DMS153 treated with DMSO at 0.1 percent for 48 hours (cell line): ENCODE measurements at regions not wholly inside any gene's neighbourhood (a gene's known extent, or its start where the extent isn't known, plus 50 kb on each side); places are given as distances from the start of the nearest gene placed in this dataset.

Experiments used
- DNase-seq: peaks from one replicate; lab custom pipeline; 2025; ENCODE audit not compliant: unreplicated experiment; lab: John Stamatoyannopoulos, UW

DNA sequence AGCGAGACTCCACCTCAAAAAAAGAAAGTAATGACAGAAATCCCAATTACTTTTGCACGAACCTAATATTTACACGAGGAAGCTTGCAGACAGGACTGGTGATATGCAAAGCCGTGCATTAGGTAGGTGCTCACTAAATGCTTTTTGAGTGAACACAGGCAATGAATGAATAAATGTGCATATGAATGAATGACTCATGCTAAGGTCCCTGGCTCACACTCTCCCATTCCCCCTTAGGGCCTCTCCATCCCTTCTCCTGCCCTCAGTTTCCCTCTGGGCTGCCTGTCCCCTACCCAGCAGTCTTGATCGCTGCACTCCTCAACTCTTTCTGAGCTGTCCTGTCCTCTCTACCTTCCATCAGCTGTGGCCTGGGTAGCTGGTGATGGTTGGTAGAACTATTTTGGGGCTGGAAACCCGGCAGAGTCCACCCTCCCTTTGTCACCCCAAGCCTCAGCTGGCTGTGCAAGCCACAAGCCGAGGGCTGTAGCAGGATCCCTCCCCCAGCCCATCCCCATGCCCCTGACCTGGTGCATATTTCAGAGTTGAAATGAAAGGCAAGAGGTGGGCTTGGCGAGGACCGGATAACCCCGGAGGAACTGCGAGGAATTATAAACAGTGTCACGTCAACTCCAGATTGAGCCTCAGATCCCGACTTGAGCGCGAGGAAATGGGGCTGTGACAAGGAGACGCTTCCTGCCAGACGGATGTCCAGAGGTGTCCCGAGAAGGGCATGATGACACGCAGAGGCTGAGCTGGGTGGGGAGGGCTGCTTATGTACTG is 191.7 kb upstream of the GSC start:
- no peak for DNase-seq

DNA sequence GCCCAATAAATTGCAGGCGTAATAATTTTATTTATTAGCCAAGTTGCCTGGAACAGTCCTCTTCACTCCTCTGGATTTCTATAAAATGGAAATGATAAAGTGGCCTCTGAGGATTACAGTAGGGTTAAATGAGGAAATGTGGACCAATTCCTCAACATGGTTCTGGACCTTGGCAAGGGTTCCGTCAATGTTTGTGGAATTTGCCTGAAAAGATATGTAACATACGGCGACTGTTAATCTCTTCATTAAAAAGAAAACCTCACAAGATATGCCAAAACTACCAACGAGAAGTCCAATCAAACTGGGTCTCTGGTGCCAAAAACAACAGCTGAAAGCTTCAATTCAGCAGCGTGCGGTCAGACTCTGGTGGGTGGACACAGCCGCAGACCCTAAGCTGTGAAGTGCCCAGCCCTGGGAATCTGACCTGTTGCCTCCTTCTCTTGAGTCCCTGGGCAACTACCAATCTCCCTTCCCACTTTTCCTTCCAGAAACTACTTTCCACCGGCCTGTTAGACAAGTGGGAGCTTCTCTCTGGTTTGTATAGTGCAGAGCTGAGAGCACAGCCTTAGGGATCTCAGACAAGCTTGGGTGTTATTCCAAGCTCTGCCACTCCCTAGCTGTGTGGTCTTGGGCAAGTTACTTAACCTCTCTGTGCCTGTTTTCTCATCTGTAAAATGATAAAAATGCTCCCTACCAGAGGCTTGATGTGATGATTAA is 190.5 kb upstream of the GSC start:
- DNase-seq: no peak

DNA sequence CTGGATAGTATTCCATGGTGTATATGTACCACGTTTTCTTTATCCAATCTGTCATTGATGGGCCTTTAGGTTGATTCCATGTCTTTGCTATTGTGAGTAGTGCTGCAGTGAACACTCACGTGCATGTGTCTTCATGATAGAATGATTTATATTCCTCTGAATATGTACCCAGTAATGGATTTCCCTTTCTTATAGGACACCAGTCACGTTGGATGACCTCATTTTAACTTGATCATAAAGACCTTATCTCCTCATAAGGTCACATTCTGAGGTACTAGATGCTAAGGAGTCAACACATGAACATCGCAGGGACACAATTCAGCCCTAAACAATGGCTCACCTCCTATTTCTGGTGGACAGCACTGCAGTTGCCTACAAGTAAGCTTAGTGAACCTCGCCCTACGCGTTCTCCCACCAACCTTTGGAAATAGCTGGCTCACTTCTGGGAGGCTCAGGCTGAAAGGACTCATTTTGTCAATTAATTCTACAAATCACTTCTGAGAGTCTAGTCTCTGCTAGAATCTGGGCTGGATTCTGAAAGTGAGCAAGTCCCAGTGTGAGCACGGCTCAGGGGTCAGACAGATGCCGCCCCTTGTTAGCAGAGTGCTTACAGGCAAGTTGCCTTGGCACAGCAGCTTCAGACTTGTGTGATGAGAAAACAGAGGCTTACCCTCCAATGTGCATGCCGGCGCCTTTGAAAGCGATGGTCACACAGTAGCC is 183.8 kb upstream of the GSC start:
- no peak for DNase-seq

DNA sequence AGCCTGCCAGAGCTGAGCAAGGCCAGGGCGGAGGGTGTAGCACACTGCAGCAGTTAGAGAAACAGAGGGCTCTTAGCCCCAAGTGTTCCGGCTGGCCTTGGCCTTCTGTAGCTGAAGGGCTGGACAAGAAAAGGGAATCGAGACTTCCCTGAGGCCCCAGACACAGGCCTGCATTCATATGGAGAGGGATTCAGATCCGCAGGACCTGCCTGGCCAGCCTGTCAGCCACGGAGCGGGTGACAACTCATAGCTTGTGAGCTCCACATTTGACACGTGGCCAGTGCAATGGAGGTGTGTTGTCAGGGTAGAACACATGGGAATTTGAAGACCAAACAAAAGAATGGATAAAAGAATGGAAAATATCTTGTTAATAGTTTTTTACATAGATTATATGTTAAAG is 182.2 kb upstream of the GSC start:
- no peak for DNase-seq

DNA sequence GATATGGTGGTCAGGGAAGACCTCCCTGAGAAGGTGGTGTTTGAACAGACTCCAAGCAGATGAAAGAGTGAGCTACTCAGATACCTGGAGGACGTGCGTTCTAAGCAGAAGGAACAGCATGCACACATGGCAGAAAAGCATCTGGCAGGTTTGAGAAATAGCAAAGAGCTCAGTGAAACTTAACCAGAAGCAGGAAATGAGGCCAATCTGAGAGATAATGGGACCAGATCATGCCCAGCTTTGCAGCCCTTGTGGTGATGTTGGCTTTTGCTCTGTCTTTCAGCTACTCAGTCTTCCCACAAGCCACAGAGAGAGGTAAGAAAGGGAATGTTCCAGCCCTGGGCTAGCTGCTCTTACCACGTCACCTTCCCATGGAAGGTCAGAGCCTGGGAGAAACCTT is 176.3 kb upstream of the GSC start:
- DNase-seq: no peak

DNA sequence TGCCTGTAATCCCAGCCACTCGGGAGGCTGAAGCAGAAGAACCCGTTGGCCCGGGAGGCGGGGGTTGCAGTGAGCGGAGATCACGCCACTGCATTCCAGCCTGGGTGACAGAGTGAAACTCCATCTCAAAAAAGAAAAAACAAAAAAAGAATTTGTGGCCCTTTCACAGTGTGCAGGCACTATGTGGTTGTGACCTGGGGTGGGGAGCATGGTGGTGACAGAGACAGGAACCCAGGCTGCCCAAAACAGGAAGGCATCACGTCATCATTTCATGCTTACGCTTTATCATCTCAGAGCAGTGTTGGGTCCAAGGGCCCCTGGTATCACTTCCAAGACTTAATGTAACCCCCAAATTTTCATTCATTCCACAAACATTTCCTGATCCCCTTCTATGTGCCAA is 175.7 kb upstream of the GSC start:
- no peak for DNase-seq

DNA sequence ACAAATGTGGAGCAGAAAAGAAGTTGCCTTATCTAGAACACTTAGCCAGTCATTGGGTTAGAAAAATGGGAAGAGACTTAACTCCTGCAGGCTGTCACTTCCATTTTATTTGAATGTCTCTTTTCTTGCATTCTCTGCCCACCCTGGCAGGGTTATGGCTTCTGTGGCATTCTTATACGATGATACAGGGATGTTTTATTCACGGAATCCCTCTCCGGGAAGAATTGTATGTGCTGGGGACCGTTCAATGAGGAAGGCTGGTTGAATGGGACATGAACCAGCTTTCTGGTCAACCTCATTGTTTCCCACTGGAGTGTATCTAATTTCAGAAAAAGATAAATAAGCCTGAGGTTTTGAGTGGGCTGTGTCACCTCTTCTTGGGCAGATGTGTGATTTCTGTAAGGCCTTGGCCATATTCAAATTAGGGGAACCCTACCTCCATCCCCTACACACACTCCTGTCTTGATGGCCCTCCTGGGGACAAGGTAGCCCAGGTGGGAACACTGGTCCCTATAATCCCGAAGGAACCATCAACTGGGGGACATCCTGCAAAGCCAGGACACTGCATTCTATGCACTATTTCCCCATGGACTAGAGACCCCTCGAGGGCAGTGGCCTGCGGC is 174.8 kb upstream of the GSC start:
- no peak for DNase-seq

DNA sequence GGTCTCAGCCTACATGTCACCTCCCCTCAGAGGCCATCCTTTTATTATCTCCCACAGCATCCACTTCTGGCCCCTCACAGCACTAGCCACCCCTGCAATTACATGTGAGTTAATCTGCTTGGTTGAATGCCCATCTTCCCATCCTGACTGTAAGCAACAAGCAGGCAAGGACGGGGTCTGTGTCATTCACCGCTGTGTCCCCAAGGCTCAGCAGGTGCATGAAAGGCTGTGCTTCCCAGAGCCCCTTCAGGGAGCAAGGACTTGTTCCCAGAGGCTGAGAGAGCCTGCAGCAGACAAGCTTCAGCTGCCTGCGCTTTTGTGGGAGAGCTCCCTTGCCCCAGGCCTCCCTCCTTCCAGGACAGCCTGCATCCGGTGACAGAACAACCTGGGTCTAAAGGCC is 172.7 kb upstream of the GSC start:
- DNase-seq: no peak

DNA sequence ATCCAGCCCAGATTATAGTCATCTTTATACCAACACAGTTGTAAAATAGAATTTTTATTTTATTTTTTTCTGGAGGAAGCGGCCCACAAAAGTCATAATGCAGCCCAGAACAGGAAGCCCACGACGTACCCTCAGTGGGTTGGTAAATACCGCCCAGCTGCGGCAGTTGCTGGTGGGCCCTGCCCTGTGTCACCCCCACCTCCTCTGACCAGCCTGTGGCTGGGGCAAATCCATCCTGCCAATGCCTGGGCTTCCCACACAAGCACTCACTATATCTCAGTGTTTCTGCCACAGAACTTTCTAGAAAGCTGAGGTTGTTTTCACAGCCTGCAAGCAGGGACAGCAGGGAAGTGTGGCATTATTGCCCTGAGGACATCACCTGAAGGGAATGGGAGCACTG is 171.4 kb upstream of the GSC start:
- DNase-seq: no peak

DNA sequence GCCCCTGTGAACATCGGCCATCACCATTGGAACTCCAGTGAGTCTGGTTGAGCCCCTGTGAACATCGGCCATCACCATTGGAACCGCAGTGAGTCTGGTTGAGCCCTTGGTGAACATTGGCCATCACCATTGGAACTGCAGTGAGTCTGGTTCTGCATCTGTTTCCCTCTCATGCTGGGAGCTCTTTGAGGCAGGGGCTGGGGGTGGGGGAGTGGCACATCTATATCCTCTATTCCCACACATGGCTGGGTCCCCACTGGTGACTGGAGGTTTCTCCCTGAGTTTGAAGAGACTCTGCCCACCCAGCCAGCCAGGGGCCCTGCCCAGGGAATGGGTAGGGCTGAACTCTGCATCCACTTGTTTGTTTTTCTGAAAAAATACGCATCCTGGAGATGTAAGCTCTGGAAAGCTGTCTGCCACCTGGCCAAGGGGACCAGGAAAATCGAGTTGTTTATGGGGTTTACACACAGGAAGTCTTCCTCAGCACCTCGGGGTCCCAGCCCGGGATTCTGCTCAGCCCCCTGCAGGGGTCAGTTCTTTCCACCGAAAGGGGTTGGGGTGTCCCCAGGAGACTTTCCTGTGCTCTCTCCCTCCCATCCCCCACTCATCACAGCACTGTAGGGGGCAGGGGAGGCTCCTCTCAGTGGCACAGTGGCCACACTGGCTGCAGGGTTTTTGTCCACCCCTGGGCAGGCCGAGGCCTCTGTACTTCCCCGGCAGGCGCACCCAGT is 170.5 kb upstream of the GSC start:
- no peak for DNase-seq

DNA sequence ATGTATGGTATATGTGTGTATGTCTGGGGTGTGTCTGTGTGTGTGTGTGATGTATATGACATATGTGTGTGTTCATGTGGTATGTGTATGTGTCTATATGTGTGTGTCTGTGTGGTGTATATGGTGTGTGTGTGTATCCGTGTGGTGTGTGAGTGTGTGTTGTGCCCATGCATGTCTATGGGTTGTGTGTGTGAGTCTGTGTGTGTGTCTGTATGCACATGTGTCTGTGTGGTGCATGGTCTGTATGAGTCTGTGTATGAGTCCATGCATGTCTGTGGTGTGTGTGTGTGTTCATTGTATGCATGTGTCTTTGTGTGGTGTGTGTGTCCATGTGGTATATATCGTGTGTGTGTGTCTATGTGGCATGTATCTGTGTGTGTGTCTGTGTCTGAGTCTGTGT is 168.1 kb upstream of the GSC start:
- no peak for DNase-seq

DNA sequence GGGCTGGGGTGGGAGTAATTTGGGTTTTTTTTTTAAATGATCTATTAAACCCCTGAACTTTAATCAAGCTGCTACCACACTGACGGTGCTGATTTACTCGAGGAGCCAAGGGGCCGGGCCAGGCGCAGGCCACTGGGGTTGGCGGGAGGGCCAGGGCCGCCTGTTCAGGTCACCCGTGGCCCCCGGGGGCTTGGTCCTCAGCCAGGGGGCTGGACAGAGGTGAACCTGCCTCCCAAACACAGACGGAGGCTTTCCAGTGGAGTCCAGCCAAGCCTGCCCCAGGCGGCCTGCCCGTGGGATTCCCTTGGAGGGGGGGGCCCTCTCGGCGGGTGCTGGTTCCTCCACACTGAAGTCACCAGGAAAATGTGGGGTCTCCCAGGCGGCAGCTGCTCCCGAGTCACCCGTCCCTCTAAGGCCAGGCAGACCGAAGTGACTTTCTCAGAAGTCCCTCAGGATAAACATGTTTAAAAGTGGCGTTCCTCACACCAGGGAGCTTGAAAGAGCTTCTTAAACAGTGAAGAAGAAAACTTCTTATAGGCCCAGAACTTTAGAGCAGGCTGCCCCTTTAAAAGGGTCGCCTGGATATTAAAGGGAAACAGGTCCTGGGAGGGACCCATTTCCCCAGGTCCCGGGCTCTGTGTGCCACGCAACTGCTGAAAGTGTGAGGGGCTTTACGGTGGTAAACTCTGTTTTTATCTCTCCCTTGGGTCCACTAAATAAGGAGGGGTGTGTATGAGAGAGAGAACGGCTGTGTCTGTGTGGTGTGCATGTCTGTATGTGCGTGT is 167.2 kb upstream of the GSC start:
- no peak for DNase-seq

DNA sequence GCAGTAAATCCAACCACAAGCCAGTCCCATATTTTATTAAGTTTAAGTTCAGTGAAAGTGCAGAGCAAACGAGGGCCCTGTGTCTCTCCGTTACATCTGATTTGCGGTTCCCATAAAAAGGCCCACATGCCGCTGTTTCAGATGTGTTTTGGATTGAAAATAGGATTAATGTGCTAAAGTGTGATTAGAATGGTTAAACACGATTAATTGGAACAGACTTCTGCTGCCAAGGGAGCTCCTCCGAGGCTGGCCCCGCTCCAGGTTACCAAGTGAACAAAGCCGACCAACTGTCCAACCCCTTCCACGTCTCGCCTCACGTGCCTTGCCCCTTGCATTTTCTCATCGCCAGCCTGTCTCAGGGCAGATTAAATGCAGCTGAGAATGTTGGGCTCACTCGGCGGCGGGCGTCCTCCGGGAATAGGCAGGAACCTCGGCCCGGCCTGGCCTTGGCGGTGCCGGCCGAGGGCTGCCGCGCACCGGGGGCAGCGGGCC is 166.5 kb upstream of the GSC start:
- peak; percentile 36 for DNase-seq

DNA sequence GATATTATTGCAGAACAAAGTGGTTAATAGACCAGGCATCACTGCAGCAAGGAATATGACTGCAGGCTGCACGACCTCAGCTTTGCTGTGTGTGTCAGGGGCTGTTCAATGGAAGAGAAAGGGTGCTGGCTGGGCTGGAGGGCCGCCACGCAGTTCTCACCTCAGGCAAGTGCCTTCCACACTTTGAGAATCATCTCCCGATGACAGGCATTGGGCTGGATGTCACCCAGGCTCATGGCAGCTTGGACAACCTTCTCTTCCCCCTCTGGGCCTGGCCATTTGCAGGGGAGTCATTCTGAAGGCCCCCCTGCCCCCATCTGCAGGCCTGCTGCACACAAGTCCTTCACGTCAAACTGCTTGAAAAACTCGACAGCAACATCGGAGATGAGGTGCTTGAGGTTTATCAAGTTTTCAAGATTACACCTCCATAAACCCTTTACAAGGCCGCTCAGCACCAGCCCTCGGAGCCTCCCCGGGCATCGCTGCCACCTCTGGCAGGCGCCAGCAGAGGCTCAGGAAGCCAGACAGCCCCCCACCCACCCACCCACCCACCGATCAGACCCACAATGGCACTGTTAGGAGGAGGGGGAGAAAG is 165.9 kb upstream of the GSC start:
- DNase-seq: no peak

DNA sequence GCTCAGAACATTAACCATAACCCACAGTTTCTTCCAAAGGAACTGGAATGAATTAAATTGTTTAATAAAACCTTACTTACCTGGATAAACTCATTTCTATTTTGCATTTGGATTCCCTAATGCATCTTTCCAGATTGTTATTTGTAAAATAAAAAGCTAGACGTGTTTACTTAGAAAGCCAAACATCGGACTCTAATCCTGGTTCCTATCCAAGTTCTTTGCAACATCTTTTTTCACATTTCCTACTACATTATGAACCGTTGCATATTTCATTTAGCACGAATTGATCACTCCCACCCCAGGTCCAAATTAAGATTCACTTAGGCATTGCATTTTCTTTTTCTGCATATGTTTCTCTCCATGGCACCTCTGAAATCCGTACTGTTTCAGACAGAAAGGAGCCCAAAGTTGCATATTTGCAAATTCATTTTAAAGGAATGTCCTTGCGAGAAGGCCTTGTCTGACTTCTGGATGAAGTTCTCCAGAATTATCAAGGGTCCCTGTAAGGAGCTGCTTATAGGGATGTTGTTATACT is 164.4 kb upstream of the GSC start:
- no peak for DNase-seq

DNA sequence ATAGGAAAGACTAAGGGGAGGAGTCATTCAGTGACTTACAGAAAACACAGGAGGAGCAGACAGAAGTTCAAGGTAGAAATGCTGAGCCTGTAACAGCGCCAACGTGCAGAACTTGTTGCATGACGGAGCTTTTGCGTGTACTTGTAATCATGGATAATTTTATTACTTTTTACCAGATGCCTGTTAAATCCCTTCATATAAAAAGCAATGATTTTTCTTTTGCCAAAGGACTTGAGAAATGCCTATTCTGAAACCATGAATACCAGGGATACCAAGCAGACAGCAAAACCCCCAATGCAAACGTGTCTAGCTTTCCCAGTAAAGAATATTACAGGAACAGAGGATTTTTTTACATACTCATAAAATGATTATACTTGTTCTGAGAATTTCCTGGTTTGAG is 163.6 kb upstream of the GSC start:
- no peak for DNase-seq

DNA sequence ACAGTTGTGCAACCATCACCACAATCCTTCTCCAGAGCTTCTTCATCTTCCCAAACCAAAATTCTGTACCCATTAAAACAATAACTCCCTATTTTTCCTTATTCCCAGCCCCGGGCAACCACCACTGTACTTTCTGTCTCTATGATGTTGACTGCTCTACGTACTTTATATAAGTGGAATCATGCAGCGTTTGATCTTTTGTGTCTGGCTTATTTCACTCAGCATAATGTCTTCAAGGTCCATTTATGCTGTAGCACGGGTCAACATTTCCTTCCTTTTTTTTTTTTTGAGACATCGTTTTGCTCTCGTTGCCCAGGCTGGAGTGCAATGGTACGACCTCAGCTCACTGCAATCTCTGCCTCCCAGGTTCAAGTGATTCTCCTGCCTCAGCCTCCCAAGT is 162.7 kb upstream of the GSC start:
- no peak for DNase-seq

DNA sequence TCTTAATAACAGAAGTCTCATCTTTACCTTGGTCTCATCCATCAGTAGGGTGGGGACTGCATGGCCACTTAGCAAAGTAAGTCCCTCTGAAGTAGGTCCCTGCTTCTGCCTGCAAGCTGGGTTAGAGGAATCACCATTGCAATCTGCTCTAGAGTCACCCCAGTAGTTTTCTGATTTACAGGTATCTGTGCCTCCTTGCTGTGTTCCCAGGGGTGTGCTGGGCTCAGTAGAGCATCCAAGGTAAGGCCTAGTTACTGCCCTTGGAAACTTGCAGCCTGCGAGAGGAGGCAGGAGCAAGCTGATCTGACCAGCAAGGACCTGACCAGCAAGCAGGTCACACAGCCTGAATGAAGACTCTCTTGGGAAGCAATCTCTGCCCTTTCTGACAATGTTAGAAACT is 160.8 kb upstream of the GSC start:
- no peak for DNase-seq

DNA sequence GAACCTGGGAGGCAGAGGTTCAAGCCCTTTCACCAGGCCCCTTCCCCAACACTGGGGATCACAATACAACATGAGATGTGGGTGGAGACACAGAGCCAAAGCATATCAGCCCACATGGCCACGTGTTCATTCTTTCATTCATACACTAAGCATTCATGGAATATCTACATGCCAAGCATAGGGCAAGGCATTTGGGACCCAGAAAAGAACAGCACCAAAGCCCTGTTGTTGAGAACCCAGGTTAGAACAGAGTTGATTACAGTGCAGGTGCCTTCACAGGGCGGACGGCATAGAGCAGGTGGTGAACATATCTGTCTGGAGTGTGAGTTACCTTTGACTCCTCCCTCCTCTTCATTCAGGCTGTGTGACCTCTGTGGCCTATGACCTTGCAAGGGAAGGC is 159.4 kb upstream of the GSC start:
- no peak for DNase-seq
